LNCAP (cell line): ENCODE measurements at regions not wholly inside any gene's neighbourhood (a gene's known extent, or its start where the extent isn't known, plus 50 kb on each side); places are given as distances from the start of the nearest gene placed in this dataset.

Experiments
- TF ChIP-seq, protein P1 (sequence below): fragments of 450-650 bp; IDR thresholded peaks from 2 replicates; pipeline ENCODE4 v1.5.1; 2017; ENCODE audit warnings: mild to moderate bottlenecking

DNA sequence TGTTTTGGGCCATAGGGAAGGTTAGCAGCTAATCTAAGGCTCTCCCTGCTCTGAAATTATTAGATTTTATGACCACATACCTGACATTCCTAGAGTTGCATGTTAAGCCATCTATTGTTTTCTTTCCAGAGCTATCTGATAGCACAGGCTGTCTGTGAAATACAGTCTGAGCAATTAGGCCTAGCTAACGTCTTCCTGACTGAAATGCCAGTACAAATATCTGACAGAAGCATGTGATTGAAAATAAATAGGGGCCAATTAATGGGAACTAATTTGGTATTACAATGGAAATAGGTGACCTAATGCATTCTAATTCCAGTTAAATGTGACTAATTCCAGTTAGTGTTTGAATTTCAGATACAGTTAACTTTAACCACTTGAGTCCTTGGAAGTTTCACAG lies 115.2 kb downstream of the C12orf75 start:
- TF ChIP-seq, protein P1, sequence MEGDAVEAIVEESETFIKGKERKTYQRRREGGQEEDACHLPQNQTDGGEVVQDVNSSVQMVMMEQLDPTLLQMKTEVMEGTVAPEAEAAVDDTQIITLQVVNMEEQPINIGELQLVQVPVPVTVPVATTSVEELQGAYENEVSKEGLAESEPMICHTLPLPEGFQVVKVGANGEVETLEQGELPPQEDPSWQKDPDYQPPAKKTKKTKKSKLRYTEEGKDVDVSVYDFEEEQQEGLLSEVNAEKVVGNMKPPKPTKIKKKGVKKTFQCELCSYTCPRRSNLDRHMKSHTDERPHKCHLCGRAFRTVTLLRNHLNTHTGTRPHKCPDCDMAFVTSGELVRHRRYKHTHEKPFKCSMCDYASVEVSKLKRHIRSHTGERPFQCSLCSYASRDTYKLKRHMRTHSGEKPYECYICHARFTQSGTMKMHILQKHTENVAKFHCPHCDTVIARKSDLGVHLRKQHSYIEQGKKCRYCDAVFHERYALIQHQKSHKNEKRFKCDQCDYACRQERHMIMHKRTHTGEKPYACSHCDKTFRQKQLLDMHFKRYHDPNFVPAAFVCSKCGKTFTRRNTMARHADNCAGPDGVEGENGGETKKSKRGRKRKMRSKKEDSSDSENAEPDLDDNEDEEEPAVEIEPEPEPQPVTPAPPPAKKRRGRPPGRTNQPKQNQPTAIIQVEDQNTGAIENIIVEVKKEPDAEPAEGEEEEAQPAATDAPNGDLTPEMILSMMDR, result no peak

DNA sequence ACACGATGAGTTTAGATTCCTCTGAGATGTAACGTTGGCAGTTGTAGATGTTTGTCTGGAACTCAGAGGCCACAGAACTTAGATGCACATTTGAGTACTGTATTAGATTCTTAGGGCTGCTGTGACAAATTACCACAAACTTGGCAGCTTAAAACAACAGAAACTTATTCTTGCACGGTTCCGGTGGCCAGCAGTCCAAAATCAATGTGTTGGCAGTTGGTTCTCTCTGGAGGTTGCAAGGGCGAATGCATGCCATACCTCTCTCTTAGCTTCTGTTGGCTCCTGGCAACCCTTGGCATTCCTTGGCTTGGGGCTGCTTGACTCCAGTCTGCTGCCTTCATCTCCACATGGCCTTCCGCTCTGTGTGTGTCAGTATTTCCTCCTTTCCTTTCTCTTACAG lies 118.9 kb downstream of the C12orf75 start:
- TF ChIP-seq, protein P1, result no peak

DNA sequence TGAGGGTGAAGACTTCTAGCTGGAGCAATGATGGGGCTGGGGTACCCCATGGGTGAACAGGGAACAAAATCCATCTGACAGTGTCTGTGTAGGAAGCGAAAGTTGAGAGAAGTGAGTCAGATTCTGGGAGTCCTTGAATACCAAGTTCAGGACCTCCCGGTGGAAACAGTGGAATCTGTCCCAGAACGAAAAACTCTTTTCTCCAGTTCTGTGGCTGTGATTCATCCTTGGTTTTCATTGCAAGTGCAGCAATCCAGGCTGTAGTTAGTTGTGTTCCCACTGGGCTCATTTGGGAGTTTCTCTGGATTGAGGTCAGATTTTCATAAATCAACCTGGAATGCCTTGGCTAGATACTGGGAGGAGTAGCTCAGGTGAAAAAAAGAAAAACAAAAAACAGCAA lies 120.7 kb downstream of the C12orf75 start:
- TF ChIP-seq, protein P1, result no peak

DNA sequence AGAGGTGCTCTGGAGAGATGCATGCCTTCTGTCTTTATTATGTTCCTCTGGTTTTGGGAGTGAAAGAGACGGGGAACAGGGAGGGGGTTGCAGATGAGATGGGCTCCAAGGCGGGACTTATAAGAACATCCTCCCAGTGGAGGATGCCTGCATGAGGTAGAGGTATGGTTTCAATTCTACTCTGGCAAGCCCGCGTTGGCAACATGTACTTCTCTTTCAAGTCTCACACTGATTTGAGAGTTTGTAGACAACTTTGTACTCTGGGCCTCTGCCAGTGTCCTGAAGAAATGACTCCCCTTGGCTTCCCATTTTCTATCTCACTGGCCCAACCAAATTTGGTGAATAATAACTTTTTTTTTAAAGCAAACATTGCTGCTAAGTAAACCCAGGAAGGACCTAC lies 121.3 kb downstream of the C12orf75 start:
- TF ChIP-seq, protein P1, result no peak

DNA sequence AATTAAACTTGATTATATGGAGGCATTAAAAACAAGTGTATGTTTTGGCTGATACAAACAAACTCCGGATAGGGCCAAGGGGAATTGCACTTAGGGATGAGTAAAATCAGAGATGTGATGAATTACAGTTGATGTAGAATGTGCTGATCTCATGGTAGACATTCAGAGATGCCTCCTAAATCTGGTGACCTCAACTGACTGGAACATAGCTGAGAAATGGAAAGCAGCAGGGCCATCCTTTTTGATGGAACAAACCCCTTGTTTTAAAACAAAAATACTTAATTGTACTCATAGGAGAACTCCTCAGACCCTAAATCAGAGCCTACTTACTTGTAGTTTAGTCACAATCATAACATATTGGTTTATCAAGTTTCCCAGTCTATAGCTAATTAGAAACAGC lies 122.8 kb downstream of the C12orf75 start:
- TF ChIP-seq, protein P1, result no peak

DNA sequence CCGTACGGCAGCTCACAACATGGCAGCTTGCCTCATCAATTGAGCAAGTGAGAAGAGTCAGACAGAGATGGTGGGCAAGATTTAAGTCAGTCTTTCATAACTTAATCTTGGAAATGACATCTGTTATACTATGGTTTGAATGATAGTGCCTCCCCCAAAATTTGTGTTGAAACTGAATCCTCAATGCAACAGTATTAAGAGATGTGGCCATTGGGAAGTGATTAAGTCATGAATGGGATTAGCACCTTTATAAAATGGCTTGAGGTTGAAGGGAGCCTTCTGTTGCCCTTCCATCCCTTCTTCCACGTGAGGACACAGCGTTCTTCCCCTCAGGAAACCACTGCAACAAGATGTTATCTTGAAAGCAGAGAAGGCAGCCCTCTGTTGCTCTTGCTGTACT lies 124.2 kb downstream of the C12orf75 start:
- TF ChIP-seq, protein P1, result no peak

DNA sequence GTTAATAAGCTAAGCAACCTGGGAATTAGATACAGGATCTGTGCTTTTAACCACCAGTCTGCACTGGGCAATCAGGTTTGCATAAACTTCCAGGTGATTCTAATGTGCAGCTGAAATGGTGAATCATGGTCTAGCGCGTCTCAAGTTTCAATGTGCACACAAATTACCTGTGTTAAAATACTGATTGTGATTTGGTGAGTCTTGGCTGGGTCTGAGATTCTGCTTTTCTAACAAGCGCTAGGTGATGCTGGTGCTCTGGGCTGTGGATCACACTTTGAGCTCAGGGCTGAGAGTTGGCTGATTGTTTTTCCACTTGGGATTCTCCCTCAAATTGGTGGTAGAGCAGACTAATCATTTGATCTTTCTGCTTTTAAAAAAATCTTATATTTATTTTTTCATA lies 124.8 kb downstream of the C12orf75 start:
- TF ChIP-seq, protein P1, result 0 out of 2 replicates have a peak, but pooled peaks have one; percentile 12

DNA sequence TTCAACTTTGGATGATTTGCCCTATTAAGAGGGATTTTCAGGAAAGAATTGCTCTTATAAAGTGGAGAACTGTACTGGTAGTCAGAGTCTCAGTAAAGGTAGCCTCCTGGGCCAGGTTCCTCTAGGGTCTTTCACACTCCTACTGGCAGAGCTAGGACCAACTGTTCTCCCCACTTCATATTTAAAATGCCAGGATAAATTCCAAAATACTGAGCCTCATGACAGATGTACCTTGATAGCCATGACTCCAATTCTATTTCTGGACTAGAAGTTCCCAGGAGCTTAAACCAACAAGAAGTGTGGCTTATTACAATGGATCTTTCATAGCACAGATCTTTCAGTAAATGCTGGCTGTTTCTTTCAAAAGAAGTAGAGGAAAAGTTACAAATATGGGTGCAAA lies 126.5 kb downstream of the C12orf75 start:
- TF ChIP-seq, protein P1, result no peak
